ENCODE measurements at regions not wholly inside any gene's neighbourhood (a gene's known extent, or its start where the extent isn't known, plus 50 kb on each side); places are given as distances from the start of the nearest gene placed in this dataset.

DNA sequence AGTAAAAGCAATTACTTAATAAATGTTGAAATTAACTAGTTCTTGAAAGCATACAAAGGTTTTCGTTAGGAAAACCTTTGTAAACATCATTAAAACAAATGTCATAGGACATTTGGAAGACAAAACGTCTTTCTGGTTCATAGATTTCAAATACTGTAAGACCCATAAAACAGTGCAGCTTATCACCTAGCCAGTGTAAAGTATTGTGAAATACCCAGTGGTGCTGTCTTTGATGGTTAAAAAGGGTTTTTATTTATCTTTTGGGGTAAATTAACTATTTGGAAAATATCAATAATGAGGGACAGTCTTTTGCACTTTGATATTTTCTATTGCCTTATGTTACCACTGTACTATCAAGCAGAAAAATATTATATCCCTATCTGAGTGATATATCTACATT is 120.0 kb upstream of the FAM98A start:
- TF ChIP-seq EZH2 (IDR thresholded peaks at IDR 0.05; ENCODE audit: borderline replicate concordance, low read depth, low read length, poor library complexity, severe bottlenecking), result no peak
- TF ChIP-seq, protein P1, sequence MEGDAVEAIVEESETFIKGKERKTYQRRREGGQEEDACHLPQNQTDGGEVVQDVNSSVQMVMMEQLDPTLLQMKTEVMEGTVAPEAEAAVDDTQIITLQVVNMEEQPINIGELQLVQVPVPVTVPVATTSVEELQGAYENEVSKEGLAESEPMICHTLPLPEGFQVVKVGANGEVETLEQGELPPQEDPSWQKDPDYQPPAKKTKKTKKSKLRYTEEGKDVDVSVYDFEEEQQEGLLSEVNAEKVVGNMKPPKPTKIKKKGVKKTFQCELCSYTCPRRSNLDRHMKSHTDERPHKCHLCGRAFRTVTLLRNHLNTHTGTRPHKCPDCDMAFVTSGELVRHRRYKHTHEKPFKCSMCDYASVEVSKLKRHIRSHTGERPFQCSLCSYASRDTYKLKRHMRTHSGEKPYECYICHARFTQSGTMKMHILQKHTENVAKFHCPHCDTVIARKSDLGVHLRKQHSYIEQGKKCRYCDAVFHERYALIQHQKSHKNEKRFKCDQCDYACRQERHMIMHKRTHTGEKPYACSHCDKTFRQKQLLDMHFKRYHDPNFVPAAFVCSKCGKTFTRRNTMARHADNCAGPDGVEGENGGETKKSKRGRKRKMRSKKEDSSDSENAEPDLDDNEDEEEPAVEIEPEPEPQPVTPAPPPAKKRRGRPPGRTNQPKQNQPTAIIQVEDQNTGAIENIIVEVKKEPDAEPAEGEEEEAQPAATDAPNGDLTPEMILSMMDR (conservative IDR thresholded peaks at IDR 0.05; ENCODE audit: low read depth, low read length), result no peak
